ENCODE measurements at regions not wholly inside any gene's neighbourhood (a gene's known extent, or its start where the extent isn't known, plus 50 kb on each side); places are given as distances from the start of the nearest gene placed in this dataset.
"Not testable (repeated sequence)": the region's sequence is repeated elsewhere in the genome, so short reads cannot be mapped to it uniquely, and the experiment has no call there.

- TF ChIP-seq CTCF (conservative IDR thresholded peaks at IDR 0.05) = peak; percentile 34
- DNase-seq (ENCODE audit: low read depth, low spot score) = no peak
- Mint-ChIP-seq H3K27me3 (ENCODE audit: low read depth) (no peaks in the 10 kb centered on the region), H3K9me3 (peaks cover 4% of the 10 kb centered on the region), H3K27ac (ENCODE audit: unreplicated experiment) (no peak overlapping the region), H3K4me1 (no peaks in the 10 kb centered on the region), H3K4me3 (no peak overlapping the region), H3K36me3 (ENCODE audit: low read depth) (no peaks in the 10 kb centered on the region)
Measured at GRCh38 chr1:73452522-73452921, 745.5 kb downstream of the LRRIQ3 start.

GRCh38 chr1:73450668-73451067 lies 747.3 kb downstream of the LRRIQ3 start:
- not testable (repeated sequence) for H3K9me3 Mint-ChIP-seq; DNase-seq (ENCODE audit: low read depth, low spot score); H3K36me3 Mint-ChIP-seq (ENCODE audit: low read depth); H3K27ac Mint-ChIP-seq (ENCODE audit: unreplicated experiment); H3K4me3 Mint-ChIP-seq; H3K27me3 Mint-ChIP-seq (ENCODE audit: low read depth); H3K4me1 Mint-ChIP-seq

- Mint-ChIP-seq H3K36me3 (ENCODE audit: low read depth) (no peaks in the 10 kb centered on the region), H3K4me3 (no peak overlapping the region), H3K4me1 (no peaks in the 10 kb centered on the region), H3K27me3 (ENCODE audit: low read depth) (no peaks in the 10 kb centered on the region), H3K9me3 (no peaks in the 10 kb centered on the region), H3K27ac (ENCODE audit: unreplicated experiment) (no peak overlapping the region)
- TF ChIP-seq CTCF (conservative IDR thresholded peaks at IDR 0.05) = no peak
- DNase-seq (ENCODE audit: low read depth, low spot score) = no peak
Measured at GRCh38 chr1:73411479-73411878, 786.5 kb downstream of the LRRIQ3 start.

- Mint-ChIP-seq H3K9me3 (no peaks in the 10 kb centered on the region), H3K4me1 (no peaks in the 10 kb centered on the region), H3K36me3 (ENCODE audit: low read depth) (no peaks in the 10 kb centered on the region), H3K4me3 (no peak overlapping the region), H3K27ac (ENCODE audit: unreplicated experiment) (no peak overlapping the region), H3K27me3 (ENCODE audit: low read depth) (no peaks in the 10 kb centered on the region)
- DNase-seq (ENCODE audit: low read depth, low spot score) = no peak
- no peak for TF ChIP-seq CTCF (conservative IDR thresholded peaks at IDR 0.05)
Measured at GRCh38 chr1:73401666-73402065, 796.3 kb downstream of the LRRIQ3 start.

GRCh38 chr1:73382966-73383365 lies 815.0 kb downstream of the LRRIQ3 start:
- Mint-ChIP-seq H3K27ac (ENCODE audit: unreplicated experiment) (no peak overlapping the region), H3K36me3 (ENCODE audit: low read depth) (no peaks in the 10 kb centered on the region), H3K4me3 (no peak overlapping the region), H3K9me3 (peaks cover 3% of the 10 kb centered on the region), H3K4me1 (no peaks in the 10 kb centered on the region), H3K27me3 (ENCODE audit: low read depth) (no peaks in the 10 kb centered on the region)
- DNase-seq (ENCODE audit: low read depth, low spot score) = no peak
- no peak for TF ChIP-seq CTCF (conservative IDR thresholded peaks at IDR 0.05)

GRCh38 chr1:73366734-73367413 lies 831.1 kb downstream of the LRRIQ3 start:
- no peak overlapping the region for H3K27ac Mint-ChIP-seq (ENCODE audit: unreplicated experiment)

More at GRCh38 chr1:73366734-73367413, 831.1 kb downstream of the LRRIQ3 start:
- Mint-ChIP-seq H3K4me3 (no peak overlapping the region), H3K9me3 (peaks cover 3% of the 10 kb centered on the region), H3K27me3 (ENCODE audit: low read depth) (no peaks in the 10 kb centered on the region), H3K36me3 (ENCODE audit: low read depth) (no peaks in the 10 kb centered on the region), H3K4me1 (no peaks in the 10 kb centered on the region)
- no peak for DNase-seq (ENCODE audit: low read depth, low spot score)
- no peak for TF ChIP-seq CTCF (conservative IDR thresholded peaks at IDR 0.05)

Data from neural crest cell (in vitro differentiated cells).